ENCODE measurements at regions not wholly inside any gene's neighbourhood (a gene's known extent, or its start where the extent isn't known, plus 50 kb on each side); places are given as distances from the start of the nearest gene placed in this dataset.
"Not testable (repeated sequence)": the region's sequence is repeated elsewhere in the genome, so short reads cannot be mapped to it uniquely, and the experiment has no call there.

DNA sequence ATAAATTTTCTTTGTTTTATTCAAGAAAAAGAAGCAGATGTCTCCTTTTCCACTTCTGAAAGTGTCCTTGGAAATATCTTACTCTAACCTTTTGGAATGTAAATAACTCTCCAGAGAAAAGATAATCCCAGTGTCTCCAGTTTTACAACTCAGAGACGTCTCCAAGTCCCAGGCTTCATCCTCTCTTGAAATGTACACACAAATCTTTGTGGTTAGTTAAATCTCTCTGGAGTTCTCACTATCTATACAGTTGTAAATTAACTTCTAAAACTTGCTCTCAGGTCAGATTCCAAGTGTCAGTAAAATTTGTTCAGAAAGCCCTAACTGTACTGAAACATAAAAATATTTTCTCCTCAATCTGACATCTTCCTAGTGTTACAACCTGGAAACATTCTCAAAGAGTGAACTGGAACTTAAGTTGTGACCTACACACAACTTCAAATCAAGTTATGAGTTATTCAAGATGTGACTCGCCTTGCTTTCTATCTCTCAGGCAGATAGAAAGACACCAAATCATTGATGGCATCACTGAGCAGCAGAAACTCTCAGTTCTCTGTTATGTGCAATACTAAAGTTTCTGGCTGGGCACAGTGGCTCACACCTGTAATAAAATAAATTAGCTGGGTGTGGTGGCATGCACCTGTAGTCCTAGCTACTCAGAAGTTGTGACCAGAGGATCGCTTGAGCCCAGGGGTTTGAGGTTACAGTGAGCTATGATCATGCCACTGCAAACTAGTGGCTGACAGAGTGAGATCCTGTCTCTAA, 284.2 kb downstream of the RCHY1 start:
- H3K27ac ChIP-seq: no peak overlapping the region
- no peak for TF ChIP-seq ZFX (IDR thresholded peaks at IDR 0.05)
- TF ChIP-seq, protein P1, sequence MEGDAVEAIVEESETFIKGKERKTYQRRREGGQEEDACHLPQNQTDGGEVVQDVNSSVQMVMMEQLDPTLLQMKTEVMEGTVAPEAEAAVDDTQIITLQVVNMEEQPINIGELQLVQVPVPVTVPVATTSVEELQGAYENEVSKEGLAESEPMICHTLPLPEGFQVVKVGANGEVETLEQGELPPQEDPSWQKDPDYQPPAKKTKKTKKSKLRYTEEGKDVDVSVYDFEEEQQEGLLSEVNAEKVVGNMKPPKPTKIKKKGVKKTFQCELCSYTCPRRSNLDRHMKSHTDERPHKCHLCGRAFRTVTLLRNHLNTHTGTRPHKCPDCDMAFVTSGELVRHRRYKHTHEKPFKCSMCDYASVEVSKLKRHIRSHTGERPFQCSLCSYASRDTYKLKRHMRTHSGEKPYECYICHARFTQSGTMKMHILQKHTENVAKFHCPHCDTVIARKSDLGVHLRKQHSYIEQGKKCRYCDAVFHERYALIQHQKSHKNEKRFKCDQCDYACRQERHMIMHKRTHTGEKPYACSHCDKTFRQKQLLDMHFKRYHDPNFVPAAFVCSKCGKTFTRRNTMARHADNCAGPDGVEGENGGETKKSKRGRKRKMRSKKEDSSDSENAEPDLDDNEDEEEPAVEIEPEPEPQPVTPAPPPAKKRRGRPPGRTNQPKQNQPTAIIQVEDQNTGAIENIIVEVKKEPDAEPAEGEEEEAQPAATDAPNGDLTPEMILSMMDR (conservative IDR thresholded peaks at IDR 0.05): no peak

DNA sequence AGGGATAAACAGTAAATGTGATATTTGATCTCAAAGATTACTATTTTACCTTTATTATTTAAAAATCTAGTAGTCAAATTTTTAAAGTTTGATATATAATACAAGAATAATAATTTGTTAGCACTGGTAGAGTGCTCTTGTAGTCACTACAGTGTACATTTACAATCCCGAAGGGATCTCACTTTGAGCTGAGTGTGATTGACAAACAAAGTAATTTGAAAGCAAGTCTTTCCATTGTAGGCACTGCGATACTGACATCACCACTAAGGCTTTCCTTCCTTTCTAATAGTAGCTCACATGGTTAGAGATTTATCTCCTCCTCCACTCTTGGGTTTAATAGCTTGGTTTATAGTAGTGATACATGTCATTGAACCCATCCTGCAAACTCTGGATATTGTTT, 280.6 kb downstream of the PARM1 start:
- H3K27ac ChIP-seq: no peak overlapping the region
- TF ChIP-seq, protein P1 (conservative IDR thresholded peaks at IDR 0.05): no peak
- no peak for TF ChIP-seq ZFX (IDR thresholded peaks at IDR 0.05)

DNA sequence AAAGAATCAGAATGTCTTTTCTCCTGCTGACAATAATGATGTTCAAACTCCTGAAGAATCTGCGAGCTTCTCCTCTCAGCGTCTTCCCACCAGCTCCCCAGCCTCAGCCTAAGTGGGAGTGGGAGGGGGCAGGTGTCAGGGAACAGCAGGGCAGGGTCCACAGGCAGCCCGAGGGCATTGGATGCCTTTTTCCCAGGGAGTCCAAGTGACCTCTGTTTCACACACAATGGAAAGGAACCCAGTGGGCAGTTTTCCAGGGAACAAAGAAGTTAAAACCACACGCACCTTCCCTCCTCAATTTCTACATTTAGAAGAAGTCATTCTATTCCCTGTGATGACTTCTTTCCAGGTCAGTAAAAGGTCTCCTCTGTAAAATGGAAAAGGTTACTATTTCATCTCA, 278.5 kb downstream of the PARM1 start:
- no peak overlapping the region for H3K27ac ChIP-seq
- no peak for TF ChIP-seq ZFX (IDR thresholded peaks at IDR 0.05)
- TF ChIP-seq, protein P1 (conservative IDR thresholded peaks at IDR 0.05): no peak

DNA sequence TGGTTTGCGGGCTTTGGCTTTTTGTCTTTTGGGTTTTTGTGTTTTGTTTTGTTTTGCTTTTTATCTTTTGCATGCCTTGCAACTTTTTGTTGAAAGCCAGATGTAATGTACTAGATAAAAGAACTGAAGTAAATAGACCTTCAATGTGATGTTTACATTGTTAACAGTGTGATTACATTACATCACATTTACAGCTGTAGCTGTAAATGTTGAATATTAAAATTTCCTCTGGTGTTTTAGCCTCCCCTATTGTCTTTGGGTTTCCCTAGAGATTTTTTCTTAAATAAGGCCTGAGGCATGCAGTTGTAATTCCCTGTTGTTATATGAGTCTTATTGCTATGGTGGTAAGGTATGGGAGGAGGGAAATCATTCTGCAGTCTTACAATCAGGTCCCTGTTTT, 275.0 kb downstream of the PARM1 start:
- TF ChIP-seq ZFX (IDR thresholded peaks at IDR 0.05): no peak
- TF ChIP-seq, protein P1 (conservative IDR thresholded peaks at IDR 0.05): no peak
- H3K27ac ChIP-seq: no peak overlapping the region

DNA sequence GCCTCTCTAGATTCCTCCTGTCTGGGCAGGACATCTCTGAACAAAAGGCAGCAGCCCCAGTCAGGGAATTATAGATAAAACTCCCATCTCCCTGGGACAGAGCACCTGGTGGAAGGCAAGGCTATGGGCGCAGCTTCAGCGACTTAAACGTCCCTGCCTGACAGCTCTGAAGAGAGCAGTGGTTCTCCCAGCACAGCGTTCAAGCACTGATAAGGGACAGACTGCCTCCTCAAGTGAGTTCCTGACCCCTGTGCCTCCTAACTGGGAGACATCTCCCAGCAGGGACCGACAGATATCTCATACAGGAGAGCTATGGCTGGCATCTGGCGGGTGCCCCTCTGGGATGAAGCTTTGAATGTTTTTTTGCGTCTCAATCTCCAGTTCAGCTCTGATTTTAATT, 262.2 kb downstream of the PARM1 start:
- no peak for TF ChIP-seq ZFX (IDR thresholded peaks at IDR 0.05)
- TF ChIP-seq, protein P1 (conservative IDR thresholded peaks at IDR 0.05): no peak
- H3K27ac ChIP-seq: no peak overlapping the region

DNA sequence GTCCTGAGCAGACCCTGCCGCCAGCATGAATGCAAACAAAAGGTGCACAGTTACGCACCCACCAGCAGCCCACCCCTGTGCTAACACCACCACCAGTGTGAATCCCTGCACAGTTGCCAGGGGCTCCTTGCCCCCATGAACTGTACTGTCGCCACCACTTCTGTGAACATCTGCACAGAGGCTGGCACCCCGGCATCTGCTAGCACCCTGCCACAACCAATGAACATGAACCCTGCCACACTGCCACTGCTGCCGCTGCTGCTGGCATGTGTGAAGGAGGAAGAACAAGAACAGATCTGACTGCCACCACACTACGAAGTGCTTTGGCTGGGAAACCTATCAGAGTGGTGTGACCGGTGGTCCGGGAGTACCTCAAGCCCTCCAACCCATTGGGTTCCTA, 261.3 kb downstream of the PARM1 start:
- no peak overlapping the region for H3K27ac ChIP-seq
- TF ChIP-seq, protein P1 (conservative IDR thresholded peaks at IDR 0.05): no peak
- no peak for TF ChIP-seq ZFX (IDR thresholded peaks at IDR 0.05)

DNA sequence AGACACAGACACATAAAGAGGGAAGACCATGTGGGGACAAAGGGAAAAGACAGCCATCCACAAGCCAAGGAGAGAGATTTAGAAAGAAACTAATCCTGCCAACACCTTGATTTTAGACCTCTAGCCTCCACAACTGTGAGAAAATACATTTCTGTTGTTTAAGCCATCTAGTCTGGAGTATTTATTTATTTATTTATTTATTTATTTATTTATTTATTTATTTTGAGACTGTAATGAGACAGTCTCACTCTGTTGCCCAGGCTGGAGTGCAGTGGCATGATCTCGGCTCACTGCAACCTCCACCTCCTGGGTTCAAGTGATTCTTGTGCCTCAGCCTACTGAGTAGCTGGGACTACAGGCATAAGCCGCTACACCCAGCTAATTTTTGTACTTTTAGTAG, 259.3 kb downstream of the PARM1 start:
- H3K27ac ChIP-seq: not testable (repeated sequence)

DNA sequence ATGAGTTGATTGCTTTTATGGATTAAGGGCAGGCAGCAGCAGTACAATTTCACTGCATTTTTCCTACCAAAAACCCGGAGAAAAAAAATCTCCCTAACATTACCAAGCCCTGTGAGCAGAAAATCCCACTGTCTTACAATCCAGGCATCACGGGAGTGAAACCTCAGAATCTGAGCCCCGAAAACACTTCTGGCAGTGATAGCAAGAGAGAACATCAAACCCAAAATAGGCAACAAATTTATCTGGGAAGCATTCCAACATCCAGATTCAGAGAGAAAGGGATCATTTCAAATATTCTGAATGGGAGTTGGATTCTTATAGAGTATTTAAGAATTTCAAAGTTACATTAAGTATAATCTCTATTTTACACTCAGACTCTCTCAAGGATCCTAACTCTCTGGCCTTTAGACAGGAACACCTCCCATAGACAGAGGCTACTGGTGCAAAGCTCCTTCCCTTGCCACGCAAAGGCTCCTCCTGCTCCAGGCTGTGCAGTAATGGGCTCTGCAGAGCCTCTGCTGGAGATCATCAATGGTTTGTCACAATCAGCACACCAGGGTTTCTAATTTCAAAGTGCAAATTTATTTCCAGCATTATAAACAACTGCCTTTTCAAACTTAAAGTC, 256.9 kb downstream of the PARM1 start:
- H3K27ac ChIP-seq: no peak overlapping the region
- TF ChIP-seq, protein P1 (conservative IDR thresholded peaks at IDR 0.05): no peak
- no peak for TF ChIP-seq ZFX (IDR thresholded peaks at IDR 0.05)
